Astrocyte (in vitro differentiated cells and primary cell): ENCODE measurements at regions not wholly inside any gene's neighbourhood (a gene's known extent, or its start where the extent isn't known, plus 50 kb on each side); places are given as distances from the start of the nearest gene placed in this dataset.

ENCODE experiments used
- CTCF ChIP-seq: IDR thresholded peaks from 2 replicates; pipeline ENCODE4 v1.5.1; 2011; ENCODE audit warnings: low read depth, mild to moderate bottlenecking, inconsistent platforms, low read length, moderate library complexity; ENCODE audit not compliant: insufficient read depth
- EZH2 ChIP-seq: IDR thresholded peaks from 2 replicates; pipeline ENCODE4 v1.6.1; 2012; ENCODE audit warnings: mild to moderate bottlenecking, low read length, inconsistent platforms; ENCODE audit not compliant: insufficient read depth

DNA sequence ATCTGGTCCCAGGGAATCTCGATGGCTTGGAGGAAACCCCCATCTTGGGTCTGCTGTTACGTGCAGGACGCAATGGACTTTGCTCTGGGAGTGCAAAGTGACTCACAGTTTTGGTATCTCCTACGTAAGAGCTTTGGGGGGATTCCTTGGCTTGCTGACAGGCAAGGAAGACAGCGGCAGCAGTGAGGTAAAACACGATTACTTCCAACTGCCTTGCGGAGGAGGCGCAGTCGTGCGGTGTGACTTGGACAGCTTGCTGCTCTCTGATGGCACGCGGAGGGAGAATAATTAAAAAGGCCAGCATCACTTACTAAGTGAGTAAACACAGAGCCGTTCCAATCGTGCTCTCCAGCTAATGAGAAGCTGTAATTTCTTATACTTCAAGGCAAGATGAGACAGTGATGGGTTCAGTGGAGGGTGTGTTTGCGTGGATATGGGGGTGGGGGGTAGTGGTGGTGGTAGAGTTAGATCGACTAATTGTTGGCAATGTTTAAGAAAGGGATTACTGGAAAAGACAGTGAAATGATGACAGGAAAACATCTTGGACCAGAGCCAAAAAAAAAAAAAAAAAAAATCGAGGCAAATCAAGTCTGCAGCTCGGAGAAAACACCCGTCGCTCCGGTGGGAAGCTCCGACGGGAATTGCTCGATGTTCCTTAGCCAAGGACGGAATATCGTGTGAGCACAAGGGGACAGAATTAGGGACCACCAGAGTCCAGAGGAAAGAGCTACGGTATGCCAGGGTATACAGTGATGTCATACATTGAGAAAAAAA, 184.8 kb upstream of the ZFHX3 start:
- no peak for TF ChIP-seq CTCF
- TF ChIP-seq EZH2 = no peak
